OCI-LY7 (cell line): ENCODE measurements at regions not wholly inside any gene's neighbourhood (a gene's known extent, or its start where the extent isn't known, plus 50 kb on each side); places are given as distances from the start of the nearest gene placed in this dataset.

ENCODE experiments used
- BruUV-seq: library from RNA; stranded (reverse); fragments of 400-500 nt; replicated peaks from 2 replicates; lab custom pipeline; 2021; lab: Mats Ljungman, UMichigan
- CTCF ChIA-PET: fragments of 300-600 bp; sonication (Branson Sonifier 250); formaldehyde crosslinking; loops from one replicate; lab custom pipeline; 2022; ENCODE audit warnings: antibody characterized with exemption; ENCODE audit not compliant: unreplicated experiment; lab: Charles Lee
- POLR2A ChIA-PET: fragments of 300-600 bp; sonication (Branson Sonifier 250); formaldehyde crosslinking; loops from one replicate; lab custom pipeline; 2022; ENCODE audit warnings: antibody characterized with exemption; lab: Charles Lee
- DNase-seq: peaks from one replicate; pipeline ENCODE4 v3.0.0-alpha.2; 2015; ENCODE audit warnings: low spot score
- H2AFZ ChIP-seq: fragments of 200-600 bp; sonication (generic), shearing (Covaris generic); 2 replicates; pipeline ENCODE4 v1.6.1; 2014; ENCODE audit warnings: mild to moderate bottlenecking, antibody characterized with exemption, low read length, moderate library complexity
- H3K27ac ChIP-seq: fragments of 200-600 bp; sonication (generic); 2 replicates; pipeline ENCODE4 v1.5.1; 2014; ENCODE audit warnings: mixed run types, low read depth, mild to moderate bottlenecking, moderate library complexity, low read length, inconsistent platforms; ENCODE audit not compliant: poor library complexity, severe bottlenecking
- H3K36me3 ChIP-seq: fragments of 200-600 bp; sonication (generic); 2 replicates; pipeline ENCODE4 v1.6.1; 2014; ENCODE audit warnings: mild to moderate bottlenecking, antibody characterized with exemption, low read length, moderate library complexity, mixed read lengths; ENCODE audit not compliant: insufficient read depth
- H3K4me1 ChIP-seq: fragments of 200-600 bp; sonication (generic); 2 replicates; pipeline ENCODE4 v1.5.1; 2014; ENCODE audit warnings: mild to moderate bottlenecking, low read length; ENCODE audit not compliant: insufficient read depth, poor library complexity, severe bottlenecking
- H3K4me2 ChIP-seq: fragments of 200-600 bp; sonication (generic); 2 replicates; pipeline ENCODE4 v1.6.1; 2014; ENCODE audit warnings: mild to moderate bottlenecking, low read length
- H3K4me3 ChIP-seq: fragments of 200-600 bp; sonication (generic); 2 replicates; pipeline ENCODE4 v1.5.1; 2014; ENCODE audit warnings: mild to moderate bottlenecking, low read depth, low read length; ENCODE audit not compliant: poor library complexity, severe bottlenecking
- H3K79me2 ChIP-seq: fragments of 200-600 bp; sonication (generic); 2 replicates; pipeline ENCODE4 v1.6.1; 2016; ENCODE audit warnings: low read depth, mild to moderate bottlenecking, low read length, moderate library complexity, mixed read lengths; ENCODE audit not compliant: insufficient read depth
- H3K9me2 ChIP-seq: fragments of 200-600 bp; sonication (generic); 2 replicates; pipeline ENCODE4 v1.6.1; 2016; ENCODE audit warnings: mild to moderate bottlenecking, low read length, mixed read lengths; ENCODE audit not compliant: insufficient read depth
- H3K9me3 ChIP-seq: fragments of 200-600 bp; sonication (generic); 2 replicates; pipeline ENCODE4 v1.6.1; 2014; ENCODE audit warnings: mild to moderate bottlenecking, mixed run types, low read length, mixed read lengths
- H4K20me1 ChIP-seq: fragments of 200-600 bp; sonication (generic); 2 replicates; pipeline ENCODE4 v1.6.1; 2014; ENCODE audit warnings: mild to moderate bottlenecking, antibody characterized with exemption, low read length, moderate library complexity, mixed read lengths; ENCODE audit not compliant: insufficient read depth
- EZH2phosphoT487 ChIP-seq: fragments of 200-600 bp; sonication (generic); IDR thresholded peaks from 2 replicates; pipeline ENCODE4 v1.6.1; 2018; ENCODE audit warnings: low read depth, borderline replicate concordance, mild to moderate bottlenecking, mixed run types, antibody characterized with exemption, low read length, moderate library complexity, mixed read lengths
- intact Hi-C: fragments of 100-400 bp; cut with micrococcal nuclease; formaldehyde crosslinking; loops from one replicate; pipeline ENCODE4 v1.10.0; 2022; ENCODE audit not compliant: unreplicated experiment
- TF ChIP-seq, protein P1 (sequence below): fragments of 200-600 bp; sonication (generic); conservative IDR thresholded peaks from 2 replicates; pipeline ENCODE4 v1.5.1; 2014; ENCODE audit warnings: mild to moderate bottlenecking, antibody characterized with exemption, low read length, moderate library complexity, mixed read lengths

DNA sequence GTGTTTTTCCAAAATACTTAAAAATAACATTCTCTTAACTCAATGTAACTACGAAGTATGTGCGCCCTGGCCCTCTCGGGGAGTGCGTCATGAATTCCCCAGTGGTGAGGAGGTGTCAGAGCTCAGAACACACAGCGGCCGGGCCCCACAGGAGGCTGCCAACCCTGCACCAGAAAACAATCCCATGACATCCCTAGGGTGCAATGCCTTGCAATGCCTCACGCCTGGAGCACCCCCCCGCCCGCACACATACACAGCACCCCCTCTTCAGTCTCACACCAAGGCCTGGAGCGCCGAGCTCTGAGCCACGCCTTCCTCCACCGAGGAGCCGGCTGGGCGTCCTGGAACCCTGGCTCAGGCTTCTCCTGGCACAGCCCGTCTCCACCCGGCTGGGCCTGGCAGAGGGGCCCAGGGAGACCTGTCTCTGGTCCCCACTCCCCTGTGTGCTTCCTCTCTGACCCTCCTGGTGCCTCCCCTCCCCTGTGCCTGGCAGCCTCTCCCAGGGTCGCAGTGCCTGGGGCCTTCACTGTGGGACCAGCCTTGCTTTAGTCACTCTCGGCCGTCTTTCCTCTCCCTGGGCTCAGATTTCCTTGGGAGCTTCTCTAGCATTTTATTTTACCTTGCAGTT, 108.2 kb upstream of the ADRA2C start:
- Histone ChIP-seq H3K4me3 (no peak overlapping the region), H3K79me2 (no peaks in the 10 kb centered on the region), H3K4me2 (peak overlapping the region; percentile 58), H4K20me1 (no peaks in the 10 kb centered on the region), H2AFZ (peak overlapping the region; percentile 45; the same call in 1 of the 2 replicates), H3K9me3 (no peaks in the 10 kb centered on the region), H3K27ac (peak overlapping the region; percentile 90), H3K4me1 (peaks cover 75% of the 10 kb centered on the region), H3K9me2 (no peaks in the 10 kb centered on the region), H3K36me3 (no peaks in the 10 kb centered on the region)
- no TSS peak for BruUV-seq
- POLR2A ChIA-PET: no interaction called here
- TF ChIP-seq, protein P1, sequence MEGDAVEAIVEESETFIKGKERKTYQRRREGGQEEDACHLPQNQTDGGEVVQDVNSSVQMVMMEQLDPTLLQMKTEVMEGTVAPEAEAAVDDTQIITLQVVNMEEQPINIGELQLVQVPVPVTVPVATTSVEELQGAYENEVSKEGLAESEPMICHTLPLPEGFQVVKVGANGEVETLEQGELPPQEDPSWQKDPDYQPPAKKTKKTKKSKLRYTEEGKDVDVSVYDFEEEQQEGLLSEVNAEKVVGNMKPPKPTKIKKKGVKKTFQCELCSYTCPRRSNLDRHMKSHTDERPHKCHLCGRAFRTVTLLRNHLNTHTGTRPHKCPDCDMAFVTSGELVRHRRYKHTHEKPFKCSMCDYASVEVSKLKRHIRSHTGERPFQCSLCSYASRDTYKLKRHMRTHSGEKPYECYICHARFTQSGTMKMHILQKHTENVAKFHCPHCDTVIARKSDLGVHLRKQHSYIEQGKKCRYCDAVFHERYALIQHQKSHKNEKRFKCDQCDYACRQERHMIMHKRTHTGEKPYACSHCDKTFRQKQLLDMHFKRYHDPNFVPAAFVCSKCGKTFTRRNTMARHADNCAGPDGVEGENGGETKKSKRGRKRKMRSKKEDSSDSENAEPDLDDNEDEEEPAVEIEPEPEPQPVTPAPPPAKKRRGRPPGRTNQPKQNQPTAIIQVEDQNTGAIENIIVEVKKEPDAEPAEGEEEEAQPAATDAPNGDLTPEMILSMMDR: no peak
- no peak for TF ChIP-seq EZH2phosphoT487
- DNase-seq: no peak
- intact Hi-C loops: no loop called here
- CTCF ChIA-PET: no interaction called here

DNA sequence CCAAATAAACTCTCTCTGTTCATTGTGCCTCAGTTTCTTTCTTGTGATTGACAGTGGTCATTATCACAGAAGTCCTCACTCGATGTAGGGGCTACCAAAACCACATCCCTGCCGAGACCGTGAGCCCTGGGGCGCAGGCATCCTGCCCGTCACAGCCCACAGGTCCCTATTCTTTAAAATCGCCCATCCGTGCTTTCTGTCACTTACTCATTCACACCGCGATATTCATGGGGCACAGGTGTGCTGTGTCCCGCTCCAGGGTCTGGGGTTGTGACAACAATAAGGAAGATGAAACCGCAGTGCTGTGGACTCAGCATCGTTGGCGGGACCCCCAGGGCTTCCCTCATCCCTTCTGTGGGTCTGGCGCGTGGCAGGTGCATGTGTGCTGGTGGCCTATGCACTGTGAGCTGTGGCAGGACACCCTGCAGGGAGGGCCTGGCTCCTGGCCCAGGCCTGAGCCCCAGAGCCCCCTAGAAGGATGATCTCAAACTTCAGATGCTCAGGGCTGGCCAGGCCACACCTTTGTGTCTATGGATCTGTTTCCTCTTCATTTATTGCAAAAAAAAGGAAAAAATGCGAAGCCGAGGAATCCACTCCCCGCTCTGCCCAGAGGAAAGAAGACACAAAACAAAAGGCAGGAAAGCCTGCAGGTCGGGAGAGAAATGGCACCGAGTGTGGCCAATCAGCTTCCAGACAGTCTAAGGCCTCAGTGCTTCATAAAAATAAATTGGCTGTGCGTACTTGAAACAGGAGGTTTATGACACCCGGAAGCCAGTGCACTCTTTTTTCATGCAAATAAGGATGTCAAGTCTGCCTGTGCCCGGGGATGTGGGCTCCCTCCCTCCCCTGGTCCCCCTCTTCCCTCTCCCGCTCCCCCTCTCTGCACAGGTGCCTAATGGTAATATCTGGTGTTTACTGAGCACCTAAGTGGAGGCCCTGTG, 109.5 kb upstream of the ADRA2C start:
- Histone ChIP-seq H3K4me1 (peaks cover 69% of the 10 kb centered on the region), H3K36me3 (no peaks in the 10 kb centered on the region), H3K9me2 (no peaks in the 10 kb centered on the region), H3K27ac (peak overlapping the region; percentile 90), H2AFZ (no peak overlapping the region; the same call in 1 of the 2 replicates), H3K9me3 (no peaks in the 10 kb centered on the region), H3K4me2 (peak overlapping the region; percentile 58), H4K20me1 (no peaks in the 10 kb centered on the region), H3K79me2 (no peaks in the 10 kb centered on the region), H3K4me3 (peak overlapping the region; percentile 39)
- DNase-seq: peak; percentile 83
- CTCF ChIA-PET: no interaction called here
- BruUV-seq: no TSS peak
- intact Hi-C loops: no loop called here
- TF ChIP-seq EZH2phosphoT487: no peak
- TF ChIP-seq, protein P1: no peak
- POLR2A ChIA-PET: no interaction called here
